ENCODE measurements at regions not wholly inside any gene's neighbourhood (a gene's known extent, or its start where the extent isn't known, plus 50 kb on each side); places are given as distances from the start of the nearest gene placed in this dataset.

DNA sequence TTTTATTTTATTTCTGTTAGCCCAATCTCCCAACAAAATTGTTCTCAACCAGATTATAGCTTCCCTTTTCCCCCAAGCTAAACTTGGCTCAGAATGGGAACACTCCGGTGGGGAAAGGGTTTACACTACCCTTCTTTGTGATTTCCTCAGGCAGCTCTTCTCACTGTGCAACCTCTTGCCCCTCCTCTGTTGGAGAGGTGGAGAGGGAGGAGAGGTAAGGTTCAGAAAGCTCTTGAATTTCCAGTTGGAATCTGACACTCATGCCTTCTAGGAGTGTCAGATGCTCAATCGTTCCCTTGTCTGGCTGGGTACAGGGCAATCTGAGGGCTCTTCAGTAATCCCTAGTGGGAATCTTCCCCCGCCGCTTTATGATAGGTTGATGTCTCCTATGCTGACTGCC, 486.1 kb upstream of the KLF12 start:
- no peak overlapping the region for H3K4me3 ChIP-seq (ENCODE audit: low read depth, low read length)
- no peak for DNase-seq (ENCODE audit: low read depth)
- TF ChIP-seq, protein P1, sequence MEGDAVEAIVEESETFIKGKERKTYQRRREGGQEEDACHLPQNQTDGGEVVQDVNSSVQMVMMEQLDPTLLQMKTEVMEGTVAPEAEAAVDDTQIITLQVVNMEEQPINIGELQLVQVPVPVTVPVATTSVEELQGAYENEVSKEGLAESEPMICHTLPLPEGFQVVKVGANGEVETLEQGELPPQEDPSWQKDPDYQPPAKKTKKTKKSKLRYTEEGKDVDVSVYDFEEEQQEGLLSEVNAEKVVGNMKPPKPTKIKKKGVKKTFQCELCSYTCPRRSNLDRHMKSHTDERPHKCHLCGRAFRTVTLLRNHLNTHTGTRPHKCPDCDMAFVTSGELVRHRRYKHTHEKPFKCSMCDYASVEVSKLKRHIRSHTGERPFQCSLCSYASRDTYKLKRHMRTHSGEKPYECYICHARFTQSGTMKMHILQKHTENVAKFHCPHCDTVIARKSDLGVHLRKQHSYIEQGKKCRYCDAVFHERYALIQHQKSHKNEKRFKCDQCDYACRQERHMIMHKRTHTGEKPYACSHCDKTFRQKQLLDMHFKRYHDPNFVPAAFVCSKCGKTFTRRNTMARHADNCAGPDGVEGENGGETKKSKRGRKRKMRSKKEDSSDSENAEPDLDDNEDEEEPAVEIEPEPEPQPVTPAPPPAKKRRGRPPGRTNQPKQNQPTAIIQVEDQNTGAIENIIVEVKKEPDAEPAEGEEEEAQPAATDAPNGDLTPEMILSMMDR (IDR thresholded peaks at IDR 0.05; ENCODE audit: insufficient read depth, low read length) = no peak

DNA sequence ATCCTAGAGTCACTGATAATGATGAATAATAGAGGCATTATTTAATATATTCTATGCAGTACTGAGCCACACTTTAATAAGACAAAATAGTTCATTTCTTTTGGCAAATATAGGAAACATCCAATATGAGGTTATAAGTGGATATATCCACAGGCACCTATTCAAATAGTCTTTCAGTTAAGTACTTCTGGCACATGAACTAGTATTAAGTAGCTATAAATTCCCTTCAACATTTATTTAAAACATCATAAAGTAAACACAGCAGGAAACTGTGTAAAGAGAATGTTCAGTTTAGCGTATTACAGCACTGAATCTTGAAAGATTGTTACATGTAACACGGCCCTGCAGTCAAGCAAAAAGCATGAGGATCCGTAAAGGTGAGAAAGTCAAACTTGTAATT, 463.3 kb upstream of the KLF12 start:
- H3K4me3 ChIP-seq (ENCODE audit: low read depth, low read length) = no peak overlapping the region
- TF ChIP-seq, protein P1 (IDR thresholded peaks at IDR 0.05; ENCODE audit: insufficient read depth, low read length) = no peak
- DNase-seq (ENCODE audit: low read depth) = no peak

DNA sequence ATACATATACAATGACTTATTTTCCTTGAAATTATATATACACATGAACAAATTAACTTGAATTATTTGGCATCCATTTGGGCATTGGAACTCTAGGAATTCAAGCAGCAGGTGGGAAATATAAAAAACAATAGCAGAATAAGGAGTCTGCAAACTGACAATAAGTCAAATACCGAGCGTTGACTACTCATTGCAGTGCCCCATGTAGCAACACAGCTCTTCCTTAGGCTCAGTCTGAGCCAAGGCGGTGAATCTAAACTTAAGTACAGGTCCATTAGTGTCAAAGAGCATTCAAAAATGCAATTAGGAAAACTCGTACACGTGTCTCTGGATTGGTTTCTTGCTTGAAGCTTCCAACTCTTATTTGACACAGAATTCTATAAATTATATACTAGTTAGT, 462.5 kb upstream of the KLF12 start:
- no peak for DNase-seq (ENCODE audit: low read depth)
- H3K4me3 ChIP-seq (ENCODE audit: low read depth, low read length) = no peak overlapping the region
- TF ChIP-seq, protein P1 (IDR thresholded peaks at IDR 0.05; ENCODE audit: insufficient read depth, low read length) = no peak

DNA sequence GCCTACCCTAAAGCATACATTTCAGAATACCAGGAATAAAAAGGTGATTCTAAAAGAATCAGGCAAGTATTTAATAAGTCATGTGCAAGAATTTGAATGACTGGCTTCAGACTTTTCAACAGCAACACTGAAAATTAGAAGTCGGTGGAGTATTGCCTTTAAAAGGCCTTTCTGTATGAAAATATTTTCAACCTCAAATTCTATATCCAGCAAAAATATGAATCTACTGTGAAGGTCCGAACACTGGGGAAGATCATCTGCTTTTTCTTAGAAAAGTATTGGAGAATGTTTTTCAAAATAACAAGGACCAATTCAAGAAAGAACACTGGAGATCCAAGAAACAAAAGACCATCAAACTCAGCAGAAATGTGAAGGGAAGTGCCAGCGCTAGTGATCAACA, 459.5 kb upstream of the KLF12 start:
- no peak overlapping the region for H3K4me3 ChIP-seq (ENCODE audit: low read depth, low read length)
- TF ChIP-seq, protein P1 (IDR thresholded peaks at IDR 0.05; ENCODE audit: insufficient read depth, low read length) = no peak
- DNase-seq (ENCODE audit: low read depth) = no peak

DNA sequence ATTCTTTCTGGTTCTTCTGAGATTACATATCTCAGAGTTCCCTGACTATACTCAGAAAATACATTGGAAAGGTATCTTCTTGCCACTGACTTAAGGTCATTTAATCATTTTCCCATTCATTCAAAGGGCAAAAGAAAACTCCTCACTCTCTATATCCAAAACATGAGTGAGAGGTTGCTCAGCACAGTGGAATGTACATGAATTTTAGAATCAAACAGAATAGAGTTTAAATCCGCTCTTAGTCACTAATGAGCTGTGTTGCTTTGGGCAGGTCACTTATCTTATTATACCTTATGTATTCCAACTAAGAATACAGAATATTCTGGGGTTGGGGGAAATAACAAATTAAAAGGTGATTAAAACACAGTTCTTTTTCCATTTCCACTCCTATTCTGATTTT, 452.6 kb upstream of the KLF12 start:
- no peak overlapping the region for H3K4me3 ChIP-seq (ENCODE audit: low read depth, low read length)
- TF ChIP-seq, protein P1 (IDR thresholded peaks at IDR 0.05; ENCODE audit: insufficient read depth, low read length) = no peak
- DNase-seq (ENCODE audit: low read depth) = peak; percentile 7

DNA sequence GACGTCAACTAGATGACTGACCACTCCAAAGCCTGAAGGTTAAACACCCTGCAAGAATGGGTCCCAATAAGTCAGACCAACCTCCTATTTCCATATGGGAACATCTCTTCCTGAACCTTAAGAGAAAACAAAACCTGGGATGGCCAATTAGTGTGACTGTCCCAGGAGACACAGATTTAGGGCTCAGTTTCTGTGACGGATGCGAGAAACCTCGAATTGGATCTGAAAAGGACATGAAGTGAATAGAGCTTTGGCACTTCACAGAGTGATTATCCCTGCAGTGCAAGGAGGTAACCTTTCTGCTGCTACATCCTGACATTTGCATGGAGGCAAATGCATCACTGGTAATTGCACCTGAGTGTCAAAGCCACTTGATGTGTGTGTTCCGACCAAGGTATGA, 442.2 kb upstream of the KLF12 start:
- no peak overlapping the region for H3K4me3 ChIP-seq (ENCODE audit: low read depth, low read length)
- no peak for DNase-seq (ENCODE audit: low read depth)
- TF ChIP-seq, protein P1 (IDR thresholded peaks at IDR 0.05; ENCODE audit: insufficient read depth, low read length) = no peak

DNA sequence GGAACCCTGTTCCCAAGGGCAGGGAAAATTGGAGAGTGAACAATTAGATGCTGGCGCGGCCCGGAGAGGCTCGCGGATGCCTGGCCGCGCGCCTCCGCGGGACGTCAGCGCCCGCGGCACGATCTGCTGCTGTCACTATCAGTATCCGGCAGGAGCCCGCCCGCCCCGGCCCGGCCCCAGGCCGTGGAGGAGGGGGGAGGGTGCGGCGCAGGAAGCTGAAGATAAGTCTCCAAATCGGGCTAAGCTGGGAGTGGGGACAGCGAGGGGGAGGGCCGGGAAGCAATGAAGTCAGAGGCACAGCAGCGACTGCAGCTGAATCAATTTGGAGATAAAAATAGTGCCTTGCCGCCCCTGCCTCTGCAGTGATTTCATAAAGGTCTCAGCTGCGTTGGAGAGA, 441.5 kb upstream of the KLF12 start:
- DNase-seq (ENCODE audit: low read depth) = peak; percentile 66
- H3K4me3 ChIP-seq (ENCODE audit: low read depth, low read length) = peak overlapping the region; percentile 55
- TF ChIP-seq, protein P1 (IDR thresholded peaks at IDR 0.05; ENCODE audit: insufficient read depth, low read length) = no peak
